ENCODE measurements at regions not wholly inside any gene's neighbourhood (a gene's known extent, or its start where the extent isn't known, plus 50 kb on each side); places are given as distances from the start of the nearest gene placed in this dataset.

DNA sequence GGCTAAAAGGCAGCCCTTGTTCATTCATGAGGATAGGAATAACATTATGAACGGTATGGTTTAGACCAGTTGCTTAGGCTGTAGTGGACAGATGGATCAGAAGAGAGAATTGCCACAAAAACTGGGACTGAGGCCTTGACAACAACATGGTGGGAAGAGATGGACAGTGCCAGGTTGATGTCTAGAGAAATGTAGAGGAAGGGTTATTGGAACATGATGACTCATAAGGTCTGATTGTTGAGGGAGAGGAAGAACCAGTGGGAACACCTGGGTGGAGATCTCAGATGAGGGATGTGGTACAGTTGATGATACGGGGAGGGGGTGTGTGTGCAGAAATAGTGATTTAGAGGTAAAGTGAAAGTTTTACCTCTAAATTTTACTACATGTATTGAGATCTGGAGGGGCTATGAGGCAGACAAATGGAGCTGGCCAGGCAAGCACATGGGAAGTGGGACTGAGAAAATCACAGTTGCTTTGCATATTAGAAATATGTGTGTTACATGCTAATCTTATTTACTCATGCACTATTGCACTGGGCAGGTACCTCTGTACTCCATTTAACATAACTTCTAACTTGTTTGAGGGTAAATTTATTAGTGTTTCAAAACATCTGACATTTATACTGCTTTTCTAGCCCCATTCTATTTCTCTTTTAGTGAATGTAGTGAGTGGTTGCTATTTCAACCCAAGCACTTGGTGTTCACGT, 65.6 kb downstream of the PLCE1 start:
- no peak overlapping the region for H3K27ac ChIP-seq (ENCODE audit: low read depth, low read length)
- H3K4me1 ChIP-seq (ENCODE audit: insufficient read depth, low read length): no peaks in the 10 kb centered on the region
- no peaks in the 10 kb centered on the region for H3K36me3 ChIP-seq (ENCODE audit: insufficient read depth, low read length)
- no peaks in the 10 kb centered on the region for H3K27me3 ChIP-seq (ENCODE audit: insufficient read depth, low read length)
- no peak overlapping the region for H2AFZ ChIP-seq (ENCODE audit: low read depth, low read length)
- no peaks in the 10 kb centered on the region for H3K9me3 ChIP-seq (ENCODE audit: insufficient read depth, low read depth, low read length)
- Mint-ChIP-seq H3K27ac (ENCODE audit: unreplicated experiment) (no peak overlapping the region), H3K4me3 (ENCODE audit: unreplicated experiment) (no peak overlapping the region), H3K9me3 (ENCODE audit: unreplicated experiment) (no peaks in the 10 kb centered on the region), H3K4me1 (ENCODE audit: low read depth, unreplicated experiment) (no peaks in the 10 kb centered on the region), H3K36me3 (ENCODE audit: low read depth, unreplicated experiment) (no peaks in the 10 kb centered on the region), H3K27me3 (ENCODE audit: low read depth, unreplicated experiment) (peaks cover 2% of the 10 kb centered on the region)
- peaks cover 5% of the 10 kb centered on the region for H4K20me1 ChIP-seq (ENCODE audit: insufficient read depth, low read length)
- no peak overlapping the region for H3K4me3 ChIP-seq (ENCODE audit: insufficient read depth, low read depth, low read length)
- no peak overlapping the region for H3K4me2 ChIP-seq (ENCODE audit: low read length)
- H3K9ac ChIP-seq (ENCODE audit: low read length): no peak overlapping the region
- DNase-seq (ENCODE audit: low read depth) (no peak), FAIRE-seq (no peak)
- H3K79me2 ChIP-seq (ENCODE audit: insufficient read depth, low read length): no peaks in the 10 kb centered on the region
- TF ChIP-seq, protein P1, sequence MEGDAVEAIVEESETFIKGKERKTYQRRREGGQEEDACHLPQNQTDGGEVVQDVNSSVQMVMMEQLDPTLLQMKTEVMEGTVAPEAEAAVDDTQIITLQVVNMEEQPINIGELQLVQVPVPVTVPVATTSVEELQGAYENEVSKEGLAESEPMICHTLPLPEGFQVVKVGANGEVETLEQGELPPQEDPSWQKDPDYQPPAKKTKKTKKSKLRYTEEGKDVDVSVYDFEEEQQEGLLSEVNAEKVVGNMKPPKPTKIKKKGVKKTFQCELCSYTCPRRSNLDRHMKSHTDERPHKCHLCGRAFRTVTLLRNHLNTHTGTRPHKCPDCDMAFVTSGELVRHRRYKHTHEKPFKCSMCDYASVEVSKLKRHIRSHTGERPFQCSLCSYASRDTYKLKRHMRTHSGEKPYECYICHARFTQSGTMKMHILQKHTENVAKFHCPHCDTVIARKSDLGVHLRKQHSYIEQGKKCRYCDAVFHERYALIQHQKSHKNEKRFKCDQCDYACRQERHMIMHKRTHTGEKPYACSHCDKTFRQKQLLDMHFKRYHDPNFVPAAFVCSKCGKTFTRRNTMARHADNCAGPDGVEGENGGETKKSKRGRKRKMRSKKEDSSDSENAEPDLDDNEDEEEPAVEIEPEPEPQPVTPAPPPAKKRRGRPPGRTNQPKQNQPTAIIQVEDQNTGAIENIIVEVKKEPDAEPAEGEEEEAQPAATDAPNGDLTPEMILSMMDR (IDR thresholded peaks at IDR 0.05; ENCODE audit: insufficient read depth, low read depth, low read length): no peak
- TF ChIP-seq EZH2 (IDR thresholded peaks at IDR 0.05; ENCODE audit: insufficient read depth, low read length): no peak

DNA sequence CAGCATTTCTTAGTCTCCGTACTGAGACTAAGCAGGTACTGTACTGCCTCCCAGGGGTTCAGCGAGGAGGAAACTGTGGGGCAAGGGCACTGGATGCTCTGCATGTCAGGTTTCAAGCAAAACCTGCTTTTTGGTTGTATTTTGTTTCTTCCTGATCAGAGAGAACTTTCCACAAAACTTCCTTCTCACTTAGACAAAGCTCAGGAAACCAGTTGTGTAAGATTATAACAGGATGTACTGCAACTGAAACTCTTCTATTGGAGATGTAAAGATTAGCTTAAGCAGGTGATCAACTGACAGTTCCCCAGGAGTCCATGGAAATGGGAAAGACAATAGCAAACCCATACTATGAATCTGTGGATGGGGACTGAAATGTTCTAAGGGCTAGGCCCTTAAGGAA, 67.3 kb downstream of the PLCE1 start:
- H3K36me3 Mint-ChIP-seq (ENCODE audit: low read depth, unreplicated experiment): no peaks in the 10 kb centered on the region
- H3K9me3 Mint-ChIP-seq (ENCODE audit: unreplicated experiment): no peaks in the 10 kb centered on the region
- Histone ChIP-seq H4K20me1 (ENCODE audit: insufficient read depth, low read length) (peaks cover 5% of the 10 kb centered on the region), H3K4me2 (ENCODE audit: low read length) (no peak overlapping the region), H3K4me3 (ENCODE audit: insufficient read depth, low read depth, low read length) (no peak overlapping the region), H2AFZ (ENCODE audit: low read depth, low read length) (no peak overlapping the region), H3K36me3 (ENCODE audit: insufficient read depth, low read length) (no peaks in the 10 kb centered on the region), H3K9me3 (ENCODE audit: insufficient read depth, low read depth, low read length) (no peaks in the 10 kb centered on the region), H3K27me3 (ENCODE audit: insufficient read depth, low read length) (no peaks in the 10 kb centered on the region), H3K4me1 (ENCODE audit: insufficient read depth, low read length) (no peaks in the 10 kb centered on the region), H3K79me2 (ENCODE audit: insufficient read depth, low read length) (no peaks in the 10 kb centered on the region), H3K9ac (ENCODE audit: low read length) (no peak overlapping the region), H3K27ac (ENCODE audit: low read depth, low read length) (no peak overlapping the region)
- DNase-seq (ENCODE audit: low read depth) (no peak), FAIRE-seq (no peak)
- H3K4me3 Mint-ChIP-seq (ENCODE audit: unreplicated experiment): no peak overlapping the region
- no peaks in the 10 kb centered on the region for H3K4me1 Mint-ChIP-seq (ENCODE audit: low read depth, unreplicated experiment)
- peaks cover 2% of the 10 kb centered on the region for H3K27me3 Mint-ChIP-seq (ENCODE audit: low read depth, unreplicated experiment)
- TF ChIP-seq, protein P1 (IDR thresholded peaks at IDR 0.05; ENCODE audit: insufficient read depth, low read depth, low read length): no peak
- no peak for TF ChIP-seq EZH2 (IDR thresholded peaks at IDR 0.05; ENCODE audit: insufficient read depth, low read length)
- no peak overlapping the region for H3K27ac Mint-ChIP-seq (ENCODE audit: unreplicated experiment)

DNA sequence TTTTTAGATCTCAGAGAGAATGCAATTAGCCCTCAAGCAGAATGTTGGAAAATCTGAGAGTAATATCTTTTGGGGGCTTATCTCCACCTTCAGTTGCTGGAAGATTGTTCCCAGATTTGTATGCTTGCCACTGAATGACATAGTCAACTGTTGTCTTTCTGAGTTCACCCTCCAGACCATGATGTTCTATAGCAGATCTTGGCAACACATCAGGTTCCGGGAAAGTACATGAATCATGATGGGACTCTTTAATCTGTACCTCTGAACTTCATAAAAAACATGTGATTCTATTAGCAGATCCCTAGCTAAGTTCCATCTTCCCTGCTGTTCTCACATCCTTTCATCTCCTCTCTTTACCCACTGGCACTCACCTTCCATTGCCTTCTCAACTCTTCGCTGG, 68.9 kb downstream of the PLCE1 start:
- Mint-ChIP-seq H3K27me3 (ENCODE audit: low read depth, unreplicated experiment) (peaks cover 2% of the 10 kb centered on the region), H3K4me3 (ENCODE audit: unreplicated experiment) (no peak overlapping the region), H3K9me3 (ENCODE audit: unreplicated experiment) (no peaks in the 10 kb centered on the region), H3K4me1 (ENCODE audit: low read depth, unreplicated experiment) (no peaks in the 10 kb centered on the region), H3K27ac (ENCODE audit: unreplicated experiment) (no peak overlapping the region), H3K36me3 (ENCODE audit: low read depth, unreplicated experiment) (no peaks in the 10 kb centered on the region)
- FAIRE-seq (no peak), DNase-seq (ENCODE audit: low read depth) (no peak)
- Histone ChIP-seq H3K27ac (ENCODE audit: low read depth, low read length) (no peak overlapping the region), H3K79me2 (ENCODE audit: insufficient read depth, low read length) (no peaks in the 10 kb centered on the region), H3K4me3 (ENCODE audit: insufficient read depth, low read depth, low read length) (no peak overlapping the region), H4K20me1 (ENCODE audit: insufficient read depth, low read length) (peaks cover 13% of the 10 kb centered on the region), H3K27me3 (ENCODE audit: insufficient read depth, low read length) (no peaks in the 10 kb centered on the region), H3K9me3 (ENCODE audit: insufficient read depth, low read depth, low read length) (no peaks in the 10 kb centered on the region), H3K36me3 (ENCODE audit: insufficient read depth, low read length) (no peaks in the 10 kb centered on the region), H2AFZ (ENCODE audit: low read depth, low read length) (no peak overlapping the region), H3K4me2 (ENCODE audit: low read length) (no peak overlapping the region), H3K9ac (ENCODE audit: low read length) (no peak overlapping the region), H3K4me1 (ENCODE audit: insufficient read depth, low read length) (no peaks in the 10 kb centered on the region)
- TF ChIP-seq EZH2 (IDR thresholded peaks at IDR 0.05; ENCODE audit: insufficient read depth, low read length): no peak
- TF ChIP-seq, protein P1 (IDR thresholded peaks at IDR 0.05; ENCODE audit: insufficient read depth, low read depth, low read length): no peak
